ENCODE measurements at regions not wholly inside any gene's neighbourhood (a gene's known extent, or its start where the extent isn't known, plus 50 kb on each side); places are given as distances from the start of the nearest gene placed in this dataset.

DNA sequence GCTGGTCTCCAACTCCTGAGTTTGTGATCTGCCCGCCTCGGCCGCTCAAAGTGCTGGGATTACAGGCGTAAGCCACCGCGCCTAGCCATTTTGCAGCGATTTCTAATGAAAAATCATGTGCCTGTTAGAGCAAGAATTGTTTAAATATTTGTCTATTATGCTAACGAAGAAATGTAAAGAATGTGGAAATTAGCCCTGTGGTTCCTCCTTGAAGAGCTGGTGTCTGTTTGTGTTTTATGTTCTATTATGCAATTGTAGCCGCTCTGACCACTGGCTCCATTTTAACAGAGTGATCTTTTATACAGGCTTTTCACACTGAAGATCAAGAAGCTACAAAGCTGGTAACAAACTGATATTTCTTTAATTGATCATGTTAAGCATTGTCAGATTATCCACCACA lies 217.3 kb downstream of the USP22 start:
- TF ChIP-seq RAD21 (IDR thresholded peaks at IDR 0.05; ENCODE audit: low read depth) (no peak), SIN3A (IDR thresholded peaks at IDR 0.05; ENCODE audit: low read depth) (no peak), CEBPB (IDR thresholded peaks at IDR 0.05; ENCODE audit: low read depth) (no peak), EGR1 (IDR thresholded peaks at IDR 0.05; ENCODE audit: low read depth) (no peak), EZH2phosphoT487 (IDR thresholded peaks at IDR 0.05; ENCODE audit: borderline replicate concordance) (no peak), POLR2A (IDR thresholded peaks at IDR 0.05; ENCODE audit: borderline replicate concordance, extremely low read depth, insufficient read depth, insufficient read length) (no peak), REST (IDR thresholded peaks at IDR 0.05; ENCODE audit: low read depth) (no peak), POLR2AphosphoS5 (IDR thresholded peaks at IDR 0.05; ENCODE audit: low read depth, low read length) (no peak), MAX (IDR thresholded peaks at IDR 0.05) (no peak), EZH2 (IDR thresholded peaks at IDR 0.05) (no peak), TCF7L2 (IDR thresholded peaks at IDR 0.05; ENCODE audit: borderline replicate concordance, extremely low read depth, insufficient read depth, insufficient read length) (no peak), SRF (IDR thresholded peaks at IDR 0.05; ENCODE audit: low read depth) (no peak), ELF1 (IDR thresholded peaks at IDR 0.05; ENCODE audit: borderline replicate concordance, low read depth) (no peak)
- TF ChIP-seq, protein P1, sequence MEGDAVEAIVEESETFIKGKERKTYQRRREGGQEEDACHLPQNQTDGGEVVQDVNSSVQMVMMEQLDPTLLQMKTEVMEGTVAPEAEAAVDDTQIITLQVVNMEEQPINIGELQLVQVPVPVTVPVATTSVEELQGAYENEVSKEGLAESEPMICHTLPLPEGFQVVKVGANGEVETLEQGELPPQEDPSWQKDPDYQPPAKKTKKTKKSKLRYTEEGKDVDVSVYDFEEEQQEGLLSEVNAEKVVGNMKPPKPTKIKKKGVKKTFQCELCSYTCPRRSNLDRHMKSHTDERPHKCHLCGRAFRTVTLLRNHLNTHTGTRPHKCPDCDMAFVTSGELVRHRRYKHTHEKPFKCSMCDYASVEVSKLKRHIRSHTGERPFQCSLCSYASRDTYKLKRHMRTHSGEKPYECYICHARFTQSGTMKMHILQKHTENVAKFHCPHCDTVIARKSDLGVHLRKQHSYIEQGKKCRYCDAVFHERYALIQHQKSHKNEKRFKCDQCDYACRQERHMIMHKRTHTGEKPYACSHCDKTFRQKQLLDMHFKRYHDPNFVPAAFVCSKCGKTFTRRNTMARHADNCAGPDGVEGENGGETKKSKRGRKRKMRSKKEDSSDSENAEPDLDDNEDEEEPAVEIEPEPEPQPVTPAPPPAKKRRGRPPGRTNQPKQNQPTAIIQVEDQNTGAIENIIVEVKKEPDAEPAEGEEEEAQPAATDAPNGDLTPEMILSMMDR (IDR thresholded peaks at IDR 0.05 in 2 of 3, conservative IDR thresholded peaks at IDR 0.05 in 1 of 3; ENCODE audit: borderline replicate concordance in 1 of 3, insufficient read depth in 1 of 3, low read depth in 2 of 3, low read length in 2 of 3), result no peak

All from HCT116 (cell line).